Caco-2 (cell line): ENCODE measurements at regions not wholly inside any gene's neighbourhood (a gene's known extent, or its start where the extent isn't known, plus 50 kb on each side); places are given as distances from the start of the nearest gene placed in this dataset.

Source experiments
- BruUV-seq: library from RNA; stranded (reverse); fragments of 400-500 nt; replicated peaks from 2 replicates; lab custom pipeline; 2021; lab: Mats Ljungman, UMichigan
- CTCF ChIA-PET: fragments of 300-600 bp; sonication (Branson Sonifier 250); formaldehyde crosslinking; loops from one replicate; lab custom pipeline; 2022; ENCODE audit warnings: antibody characterized with exemption; lab: Charles Lee
- POLR2A ChIA-PET: fragments of 300-600 bp; sonication (Branson Sonifier 250); formaldehyde crosslinking; loops from one replicate; lab custom pipeline; 2022; ENCODE audit warnings: antibody characterized with exemption; lab: Charles Lee
- DNase-seq, 2 experiments: peaks; one replicate each; pipeline versions ENCODE4 v3.0.0 to v3.0.0-alpha.2; 2020 to 2022
- H3K27me3 ChIP-seq: replicated peaks from 2 replicates; pipeline ENCODE4 v1.6.0; 2011; ENCODE audit warnings: low read length; ENCODE audit not compliant: control insufficient read depth, insufficient read depth
- H3K36me3 ChIP-seq: 2 replicates; pipeline ENCODE4 v1.5.1; 2011; ENCODE audit warnings: low read length; ENCODE audit not compliant: control insufficient read depth, insufficient read depth
- H3K4me1 ChIP-seq: fragments of 250-450 bp; sonication (Bioruptor Pico); 2 replicates; pipeline ENCODE4 v1.5.1; 2020; ENCODE audit warnings: mild to moderate bottlenecking
- H3K4me3 ChIP-seq: 2 replicates; pipeline ENCODE4 v1.5.1; 2011; ENCODE audit warnings: low read depth, mild to moderate bottlenecking, control low read depth, low read length
- H3K9me3 ChIP-seq: fragments of 250-450 bp; sonication (Bioruptor Pico); 2 replicates; pipeline ENCODE4 v1.5.1; 2020; ENCODE audit warnings: mild to moderate bottlenecking, moderate library complexity
- H3K27ac Mint-ChIP-seq: one replicate; pipeline ENCODE4 v1.8.0; 2022; ENCODE audit warnings: mixed read lengths; ENCODE audit not compliant: unreplicated experiment
- H3K27me3 Mint-ChIP-seq: one replicate; pipeline ENCODE4 v1.8.0; 2022; ENCODE audit warnings: mixed read lengths; ENCODE audit not compliant: insufficient read depth, unreplicated experiment
- H3K36me3 Mint-ChIP-seq: one replicate; pipeline ENCODE4 v1.8.0; 2022; ENCODE audit warnings: mild to moderate bottlenecking, mixed read lengths; ENCODE audit not compliant: insufficient read depth, unreplicated experiment
- H3K4me1 Mint-ChIP-seq: one replicate; pipeline ENCODE4 v1.8.0; 2022; ENCODE audit warnings: low read depth, mixed read lengths; ENCODE audit not compliant: unreplicated experiment
- H3K4me3 Mint-ChIP-seq: one replicate; pipeline ENCODE4 v1.8.0; 2022; ENCODE audit warnings: mild to moderate bottlenecking, moderate library complexity, mixed read lengths; ENCODE audit not compliant: unreplicated experiment
- H3K9me3 Mint-ChIP-seq: one replicate; pipeline ENCODE4 v1.8.0; 2022; ENCODE audit warnings: mixed read lengths; ENCODE audit not compliant: unreplicated experiment
- CTCF ChIP-seq, 2 experiments: fragments of 200-600 bp in 1 of 2; IDR thresholded peaks; 1 replicate in 1 of 2; 2 replicates in 1 of 2; pipeline versions ENCODE4 v1.5.1 to v1.8.0; 2011 to 2022; ENCODE audit warnings: antibody characterized with exemption in 1 of 2, control low read depth in 1 of 2, inconsistent platforms in 1 of 2, low read depth in 1 of 2, low read length in 1 of 2, mild to moderate bottlenecking in 1 of 2, moderate library complexity in 1 of 2; ENCODE audit not compliant: insufficient read depth in 1 of 2, severe bottlenecking in 1 of 2, unreplicated experiment in 1 of 2
- intact Hi-C: fragments of 100-400 bp; cut with micrococcal nuclease; formaldehyde crosslinking; loops from one replicate; pipeline ENCODE4 v1.10.0; 2022; ENCODE audit not compliant: unreplicated experiment

DNA sequence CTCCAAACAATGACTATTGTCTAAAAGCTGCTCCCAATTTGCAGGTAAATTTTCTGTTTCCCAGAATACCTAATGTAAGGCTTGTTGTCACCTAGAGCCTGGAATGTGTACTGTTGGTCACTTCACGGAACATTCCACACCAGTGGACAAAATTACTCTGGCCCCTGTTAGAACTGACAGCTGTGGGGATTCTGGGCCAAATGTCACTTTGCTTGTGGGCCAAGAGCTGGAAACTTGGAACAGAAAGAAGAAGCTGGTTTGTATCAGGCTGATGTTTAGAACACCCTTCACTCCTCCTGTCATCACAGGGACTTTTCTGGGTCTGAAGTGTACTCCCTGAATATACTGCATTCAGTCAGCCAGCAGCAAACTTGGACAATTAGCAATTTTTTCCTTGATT, 495.6 kb upstream of the SYT4 start:
- Histone ChIP-seq H3K27me3 (no peaks in the 10 kb centered on the region), H3K4me3 (no peak overlapping the region), H3K4me1 (no peaks in the 10 kb centered on the region), H3K9me3 (no peaks in the 10 kb centered on the region), H3K36me3 (no peaks in the 10 kb centered on the region)
- no TSS peak for BruUV-seq
- Mint-ChIP-seq H3K27ac (no peak overlapping the region), H3K4me3 (no peak overlapping the region), H3K4me1 (no peaks in the 10 kb centered on the region), H3K27me3 (no peaks in the 10 kb centered on the region), H3K36me3 (no peaks in the 10 kb centered on the region), H3K9me3 (no peaks in the 10 kb centered on the region)
- TF ChIP-seq CTCF (IDR thresholded peaks at IDR 0.05; ENCODE audit: insufficient read depth in 1 of 2, low read depth in 1 of 2, low read length in 1 of 2, severe bottlenecking in 1 of 2, unreplicated experiment in 1 of 2) = no peak
- intact Hi-C loops = no loop called here
- CTCF ChIA-PET = no interaction called here
- POLR2A ChIA-PET = no interaction called here
- no peak for DNase-seq

DNA sequence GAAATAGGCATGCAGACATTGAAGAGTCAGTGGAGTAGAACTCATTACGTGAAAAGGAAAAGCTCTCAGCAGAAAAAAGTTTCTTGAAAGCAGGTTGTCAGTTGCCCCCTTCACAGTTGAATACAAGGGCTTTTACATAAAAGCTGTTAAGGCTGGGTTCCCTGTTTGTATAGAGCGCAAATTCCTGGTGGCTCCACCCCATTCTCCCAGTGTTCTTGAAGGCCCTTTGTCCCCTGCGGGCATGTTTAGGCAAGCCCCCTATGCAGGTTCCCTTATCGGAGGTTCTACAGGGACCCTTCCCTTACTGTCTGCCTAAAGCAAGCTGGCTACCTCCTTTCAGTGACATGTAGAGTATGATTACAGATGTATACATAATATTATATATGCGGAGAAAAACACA, 497.2 kb upstream of the SYT4 start:
- no peak overlapping the region for H3K4me3 ChIP-seq
- Mint-ChIP-seq H3K27ac (no peak overlapping the region), H3K9me3 (no peaks in the 10 kb centered on the region), H3K36me3 (no peaks in the 10 kb centered on the region), H3K4me1 (no peaks in the 10 kb centered on the region), H3K4me3 (no peak overlapping the region), H3K27me3 (no peaks in the 10 kb centered on the region)
- no peaks in the 10 kb centered on the region for H3K36me3 ChIP-seq
- H3K4me1 ChIP-seq = no peaks in the 10 kb centered on the region
- ChIA-PET CTCF (no interaction called here), POLR2A (no interaction called here)
- no peak for DNase-seq
- intact Hi-C loops = no loop called here
- H3K9me3 ChIP-seq = no peaks in the 10 kb centered on the region
- no peaks in the 10 kb centered on the region for H3K27me3 ChIP-seq
- no TSS peak for BruUV-seq
- TF ChIP-seq CTCF (IDR thresholded peaks at IDR 0.05; ENCODE audit: insufficient read depth in 1 of 2, low read depth in 1 of 2, low read length in 1 of 2, severe bottlenecking in 1 of 2, unreplicated experiment in 1 of 2) = no peak

- no peak overlapping the region for H3K4me3 ChIP-seq
- POLR2A ChIA-PET = no interaction called here
- no peaks in the 10 kb centered on the region for H3K4me1 ChIP-seq
- Mint-ChIP-seq H3K4me3 (no peak overlapping the region), H3K36me3 (no peaks in the 10 kb centered on the region), H3K27me3 (no peaks in the 10 kb centered on the region), H3K9me3 (no peaks in the 10 kb centered on the region), H3K27ac (no peak overlapping the region), H3K4me1 (no peaks in the 10 kb centered on the region)
- no peaks in the 10 kb centered on the region for H3K9me3 ChIP-seq
- TF ChIP-seq CTCF (IDR thresholded peaks at IDR 0.05; ENCODE audit: insufficient read depth in 1 of 2, low read depth in 1 of 2, low read length in 1 of 2, severe bottlenecking in 1 of 2, unreplicated experiment in 1 of 2) = no peak
- intact Hi-C loops = no loop called here
- no peaks in the 10 kb centered on the region for H3K36me3 ChIP-seq
- H3K27me3 ChIP-seq = no peaks in the 10 kb centered on the region
- no TSS peak for BruUV-seq
- no peak for DNase-seq
- CTCF ChIA-PET = no interaction called here
These were observed 498.3 kb upstream of the SYT4 start for GRCh38 chr18:43775591-43775990.
